ENCODE measurements at regions not wholly inside any gene's neighbourhood (a gene's known extent, or its start where the extent isn't known, plus 50 kb on each side); places are given as distances from the start of the nearest gene placed in this dataset.

GRCh38 chr9:4933861-4934260, 51.2 kb upstream of the JAK2 start:
- DNase-seq (ENCODE audit: low read depth): no peak
- H3K36me3 ChIP-seq (ENCODE audit: control insufficient read depth, insufficient read depth, low read length, severe bottlenecking): no peaks in the 10 kb centered on the region
- peaks cover 19% of the 10 kb centered on the region for H3K4me1 ChIP-seq (ENCODE audit: control insufficient read depth, insufficient read depth, low read length)
- no peaks in the 10 kb centered on the region for H3K9me3 ChIP-seq (ENCODE audit: control insufficient read depth, low read length)
- no peaks in the 10 kb centered on the region for H3K27me3 ChIP-seq (replicated peaks; ENCODE audit: control insufficient read depth, insufficient read depth, low read length)
- H3K4me3 ChIP-seq (ENCODE audit: low read length): no peak overlapping the region
- no peak overlapping the region for H3K9ac ChIP-seq (ENCODE audit: low read length)

GRCh38 chr9:4935001-4935672, 49.9 kb upstream of the JAK2 start:
- Histone ChIP-seq H3K4me1 (ENCODE audit: control insufficient read depth, insufficient read depth, low read length) (peaks cover 15% of the 10 kb centered on the region), H3K36me3 (ENCODE audit: control insufficient read depth, insufficient read depth, low read length, severe bottlenecking) (no peaks in the 10 kb centered on the region), H3K4me3 (ENCODE audit: low read length) (no peak overlapping the region), H3K9me3 (ENCODE audit: control insufficient read depth, low read length) (no peaks in the 10 kb centered on the region), H3K9ac (ENCODE audit: low read length) (no peak overlapping the region), H3K27me3 (replicated peaks; ENCODE audit: control insufficient read depth, insufficient read depth, low read length) (no peaks in the 10 kb centered on the region)
- DNase-seq (ENCODE audit: low read depth): no peak

Measured in adipocyte (in vitro differentiated cells).